Upper lobe of left lung (tissue), 6 donors: ENCODE measurements at regions not wholly inside any gene's neighbourhood (a gene's known extent, or its start where the extent isn't known, plus 50 kb on each side); places are given as distances from the start of the nearest gene placed in this dataset.

ENCODE experiments used
- ATAC-seq, 2 donors: fragments of 200-7000 bp; cut with Tn5 transposase; one replicate each; pipeline ENCODE4 v1.9.1; 2022; ENCODE audit warnings: mild to moderate bottlenecking in 2 of 2, moderate library complexity in 2 of 2; ENCODE audit not compliant: low FRiP score in 2 of 2
- DNase-seq, 2 donors: peaks; one replicate each; pipeline ENCODE4 v3.0.0-alpha.2; 2019 to 2020
- H3K27ac ChIP-seq, 4 donors: fragments of 200-600 bp; sonication (generic); one replicate each; pipeline ENCODE4 v1.5.1; 2016 to 2019
- H3K27me3 ChIP-seq, 4 donors: fragments of 200-600 bp; sonication (generic); one replicate each; pipeline ENCODE4 v1.5.1; 2017 to 2019
- H3K36me3 ChIP-seq, 4 donors: fragments of 200-600 bp; sonication (generic); one replicate each; pipeline ENCODE4 v1.5.1; 2016 to 2019
- H3K4me1 ChIP-seq, 4 donors: fragments of 200-600 bp; sonication (generic); one replicate each; pipeline ENCODE4 v1.5.1; 2018 to 2019
- H3K4me3 ChIP-seq, 4 donors: fragments of 200-600 bp; sonication (generic); one replicate each; pipeline ENCODE4 v1.5.1; 2017 to 2019; ENCODE audit warnings: mild to moderate bottlenecking in 2 of 4, moderate library complexity in 1 of 4
- H3K9me3 ChIP-seq, 4 donors: fragments of 200-600 bp; sonication (generic); one replicate each; pipeline ENCODE4 v1.5.1; 2018 to 2019
- EP300 ChIP-seq, 4 donors: sonication (generic); formaldehyde crosslinking; IDR thresholded peaks; one replicate each; pipeline ENCODE4 v1.5.1; 2017; ENCODE audit warnings: antibody characterized with exemption in 4 of 4, control low read depth in 2 of 4
- POLR2A ChIP-seq, 4 donors: fragments of 450-650 bp; IDR thresholded peaks; one replicate each; pipeline ENCODE4 v1.5.1; 2016 to 2017; ENCODE audit warnings: antibody characterized with exemption in 4 of 4, mild to moderate bottlenecking in 2 of 4
- POLR2AphosphoS5 ChIP-seq, 2 donors: sonication (generic); formaldehyde crosslinking; IDR thresholded peaks; one replicate each; pipeline ENCODE4 v1.5.1; 2017; ENCODE audit warnings: antibody characterized with exemption in 2 of 2
- WGBS, 2 donors: methylation state at CpG; one replicate each; pipeline ENCODE4 v1.1.5; 2017 to 2018; 5-methylcytosine and 5-hydroxymethylcytosine counted together
- TF ChIP-seq, protein P1 (sequence below), 6 experiments: fragments of 450-650 bp in 4 of 6; fragments of 200-600 bp in 2 of 6; sonication (generic) in 2 of 6; IDR thresholded peaks; one replicate each; pipeline ENCODE4 v1.5.1; 2016 to 2019; ENCODE audit warnings: antibody characterized with exemption in 6 of 6
- donor health status: DM: no; HTN: no; CAD: no; lungs with moderate emphysema.
- donor health status: DM: no; HTN: yes; CAD: no; lungs with severe emphysema.

DNA sequence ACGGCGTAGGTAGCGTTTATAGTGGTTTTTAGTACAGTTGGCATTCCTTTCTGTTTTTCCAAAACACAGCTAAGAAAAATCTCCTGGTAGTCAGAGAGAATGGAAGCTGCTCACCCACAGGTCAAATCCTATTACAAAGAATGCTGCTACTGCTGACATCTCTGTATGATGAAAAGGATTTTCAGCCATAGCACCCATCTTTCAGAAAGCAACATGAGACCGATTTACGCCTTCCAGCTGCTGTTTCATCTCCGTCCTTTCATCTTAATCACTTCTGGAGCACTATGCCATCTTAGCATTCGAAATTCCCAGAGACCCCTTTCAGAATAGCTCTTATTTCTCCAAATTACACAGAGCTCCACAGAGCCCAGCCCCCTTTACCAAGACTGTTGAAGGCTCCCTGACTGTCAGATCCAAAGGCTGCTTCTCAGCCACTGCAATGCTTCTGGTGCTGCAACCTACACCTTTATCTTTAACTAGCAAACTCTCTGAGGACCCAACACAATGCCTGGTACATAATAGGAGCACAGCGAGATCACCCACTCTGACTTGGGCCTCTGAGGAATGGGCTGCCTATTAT is 211.8 kb downstream of the NEDD1 start:
- no peak for ATAC-seq

DNA sequence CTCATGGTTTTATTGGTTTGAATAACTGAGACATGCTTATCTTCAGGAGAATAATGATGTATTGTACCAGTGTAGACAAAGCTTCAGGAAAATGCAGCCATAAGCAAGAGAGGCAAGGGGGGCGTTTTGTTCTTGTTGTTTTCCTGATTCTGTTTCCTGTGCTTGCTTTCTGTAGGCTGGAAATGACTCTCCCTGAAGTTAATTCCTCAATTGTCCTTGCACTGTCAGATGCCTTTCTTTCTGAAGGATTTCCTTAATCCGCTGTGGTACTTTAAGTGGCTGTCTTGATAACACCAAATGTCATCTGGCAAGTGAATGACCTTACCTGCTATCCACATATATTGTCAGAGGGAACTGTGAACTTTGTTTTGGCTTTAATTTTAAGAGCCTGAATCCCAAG is 220.0 kb downstream of the NEDD1 start:
- H3K36me3 ChIP-seq: no peaks in the 10 kb centered on the region
- ATAC-seq: no peak
- TF ChIP-seq POLR2AphosphoS5 (IDR thresholded peaks at IDR 0.05) (no peak), EP300 (IDR thresholded peaks at IDR 0.05) (no peak), POLR2A (IDR thresholded peaks at IDR 0.05) (no peak)
- TF ChIP-seq, protein P1, sequence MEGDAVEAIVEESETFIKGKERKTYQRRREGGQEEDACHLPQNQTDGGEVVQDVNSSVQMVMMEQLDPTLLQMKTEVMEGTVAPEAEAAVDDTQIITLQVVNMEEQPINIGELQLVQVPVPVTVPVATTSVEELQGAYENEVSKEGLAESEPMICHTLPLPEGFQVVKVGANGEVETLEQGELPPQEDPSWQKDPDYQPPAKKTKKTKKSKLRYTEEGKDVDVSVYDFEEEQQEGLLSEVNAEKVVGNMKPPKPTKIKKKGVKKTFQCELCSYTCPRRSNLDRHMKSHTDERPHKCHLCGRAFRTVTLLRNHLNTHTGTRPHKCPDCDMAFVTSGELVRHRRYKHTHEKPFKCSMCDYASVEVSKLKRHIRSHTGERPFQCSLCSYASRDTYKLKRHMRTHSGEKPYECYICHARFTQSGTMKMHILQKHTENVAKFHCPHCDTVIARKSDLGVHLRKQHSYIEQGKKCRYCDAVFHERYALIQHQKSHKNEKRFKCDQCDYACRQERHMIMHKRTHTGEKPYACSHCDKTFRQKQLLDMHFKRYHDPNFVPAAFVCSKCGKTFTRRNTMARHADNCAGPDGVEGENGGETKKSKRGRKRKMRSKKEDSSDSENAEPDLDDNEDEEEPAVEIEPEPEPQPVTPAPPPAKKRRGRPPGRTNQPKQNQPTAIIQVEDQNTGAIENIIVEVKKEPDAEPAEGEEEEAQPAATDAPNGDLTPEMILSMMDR (IDR thresholded peaks at IDR 0.05): no peak
- no peak overlapping the region for H3K4me3 ChIP-seq
- no peaks in the 10 kb centered on the region for H3K9me3 ChIP-seq
- no peaks in the 10 kb centered on the region for H3K27me3 ChIP-seq
- no peak overlapping the region for H3K27ac ChIP-seq
- 47 to 50% methylated on average over 2 of the region's 2 CpGs for WGBS, 2 donors
- no peaks in the 10 kb centered on the region for H3K4me1 ChIP-seq
- DNase-seq: no peak

More for the DNA sequence above, 211.8 kb downstream of the NEDD1 start:
- no peaks in the 10 kb centered on the region for H3K4me1 ChIP-seq
- H3K27ac ChIP-seq: no peak overlapping the region
- H3K27me3 ChIP-seq: no peaks in the 10 kb centered on the region
- 79 to 86% methylated on average over 8 of the region's 8 CpGs for WGBS, 2 donors
- DNase-seq: no peak
- no peak overlapping the region for H3K4me3 ChIP-seq
- H3K36me3 ChIP-seq: no peaks in the 10 kb centered on the region
- TF ChIP-seq POLR2A (IDR thresholded peaks at IDR 0.05) (no peak), EP300 (IDR thresholded peaks at IDR 0.05) (no peak), POLR2AphosphoS5 (IDR thresholded peaks at IDR 0.05) (no peak)
- TF ChIP-seq, protein P1 (IDR thresholded peaks at IDR 0.05): no peak
- H3K9me3 ChIP-seq: no peaks in the 10 kb centered on the region

DNA sequence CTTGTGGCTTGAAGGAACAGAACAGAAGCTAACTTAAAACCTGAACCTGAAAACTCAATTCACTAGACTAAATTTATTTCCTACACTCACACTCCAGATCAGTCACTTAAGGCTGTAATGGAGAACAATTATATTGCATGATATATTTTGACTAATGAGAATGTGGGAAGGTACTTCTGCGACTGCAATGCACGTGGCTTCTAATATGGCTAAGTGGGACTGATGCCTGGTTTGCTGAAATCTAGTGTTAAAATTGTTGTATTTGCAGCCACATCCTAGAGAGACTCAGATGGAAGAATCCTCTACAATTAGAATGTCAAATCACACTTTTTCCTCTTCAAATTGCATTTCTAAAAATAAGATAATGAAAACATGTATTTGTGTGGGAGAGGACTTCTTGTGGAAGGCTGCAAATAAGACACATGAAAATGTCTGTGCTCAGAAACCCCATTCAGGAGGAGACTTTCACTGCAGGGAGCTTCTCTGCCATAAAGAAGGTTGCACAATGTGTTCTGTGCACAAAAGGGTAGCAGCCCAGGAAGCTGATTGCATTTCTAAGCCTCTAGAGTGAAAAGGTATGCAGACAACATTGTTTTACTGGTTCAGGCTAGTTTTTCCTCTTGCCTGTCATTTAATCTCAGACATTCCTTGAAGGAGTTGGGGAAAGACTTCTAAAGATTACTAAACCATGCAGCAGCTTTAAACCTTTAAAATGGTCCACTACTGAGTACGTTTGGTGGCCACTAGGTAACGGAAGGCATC is 224.3 kb downstream of the NEDD1 start:
- Histone ChIP-seq H3K27ac (no peak overlapping the region), H3K4me3 (no peak overlapping the region), H3K9me3 (no peaks in the 10 kb centered on the region), H3K4me1 (no peaks in the 10 kb centered on the region), H3K27me3 (no peaks in the 10 kb centered on the region), H3K36me3 (no peaks in the 10 kb centered on the region)
- no peak for DNase-seq
- 62 to 69% methylated on average over 4 of the region's 4 CpGs for WGBS, 2 donors
- no peak for ATAC-seq
- TF ChIP-seq EP300 (IDR thresholded peaks at IDR 0.05) (no peak), POLR2AphosphoS5 (IDR thresholded peaks at IDR 0.05) (no peak), POLR2A (IDR thresholded peaks at IDR 0.05) (no peak)
- TF ChIP-seq, protein P1 (IDR thresholded peaks at IDR 0.05): no peak

DNA sequence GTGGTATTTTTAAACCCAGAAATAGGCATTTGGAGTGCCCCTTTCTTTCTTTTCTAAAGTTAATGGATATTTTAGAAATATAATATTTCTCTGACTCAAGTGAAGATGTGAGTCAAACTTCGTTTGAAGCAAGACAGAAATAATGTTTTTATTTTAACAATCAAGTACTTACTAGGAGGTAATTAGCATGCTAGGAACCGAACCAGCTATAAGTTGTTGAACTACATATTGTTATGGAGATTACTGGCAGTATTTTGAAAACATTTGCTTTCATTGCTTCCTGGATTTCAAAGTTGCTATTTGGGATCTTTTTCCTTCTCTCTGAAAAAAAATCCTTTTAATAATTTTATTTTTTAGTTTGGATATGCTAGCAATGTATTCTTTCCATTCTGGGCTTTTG is 225.2 kb downstream of the NEDD1 start:
- WGBS, 2 donors: 45 to 51% methylated on average over 2 of the region's 2 CpGs
- TF ChIP-seq EP300 (IDR thresholded peaks at IDR 0.05): no peak
- TF ChIP-seq POLR2AphosphoS5 (IDR thresholded peaks at IDR 0.05): no peak
- TF ChIP-seq, protein P1 (IDR thresholded peaks at IDR 0.05): no peak
- TF ChIP-seq POLR2A (IDR thresholded peaks at IDR 0.05): no peak
- Histone ChIP-seq H3K27me3 (no peaks in the 10 kb centered on the region), H3K9me3 (no peaks in the 10 kb centered on the region), H3K36me3 (no peaks in the 10 kb centered on the region), H3K27ac (no peak overlapping the region), H3K4me3 (no peak overlapping the region), H3K4me1 (no peaks in the 10 kb centered on the region)
- no peak for DNase-seq
- no peak for ATAC-seq

DNA sequence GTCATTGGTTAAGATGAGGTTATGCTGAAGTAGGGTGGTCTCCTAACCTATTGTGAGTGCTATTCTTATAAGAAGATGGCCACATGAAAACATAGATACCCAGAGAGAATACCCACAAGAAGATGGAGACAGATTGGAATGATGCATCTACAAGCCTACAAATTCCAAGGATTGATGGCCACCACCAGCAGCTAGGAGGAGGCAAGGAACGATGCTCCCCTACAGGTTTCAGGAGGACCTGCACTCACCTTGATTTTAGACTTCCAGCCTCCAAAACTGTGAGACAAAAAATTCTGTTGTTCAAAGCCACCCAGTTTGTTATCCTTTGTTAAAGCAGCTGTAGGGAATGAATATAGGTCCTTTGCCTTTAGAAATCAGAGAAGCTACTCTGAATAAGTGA is 227.4 kb downstream of the NEDD1 start:
- Histone ChIP-seq H3K4me3 (no peak overlapping the region), H3K4me1 (no peaks in the 10 kb centered on the region), H3K27ac (no peak overlapping the region), H3K36me3 (no peaks in the 10 kb centered on the region), H3K27me3 (no peaks in the 10 kb centered on the region), H3K9me3 (no peaks in the 10 kb centered on the region)
- no peak for TF ChIP-seq EP300 (IDR thresholded peaks at IDR 0.05)
- TF ChIP-seq, protein P1 (IDR thresholded peaks at IDR 0.05): no peak
- no peak for TF ChIP-seq POLR2AphosphoS5 (IDR thresholded peaks at IDR 0.05)
- no peak for TF ChIP-seq POLR2A (IDR thresholded peaks at IDR 0.05)
- DNase-seq (no peak), ATAC-seq (no peak)
- 82 to 91% methylated on average over 1 of the region's 1 CpG for WGBS, 2 donors
